Kidney capillary endothelial cell (primary cell): ENCODE measurements at regions not wholly inside any gene's neighbourhood (a gene's known extent, or its start where the extent isn't known, plus 50 kb on each side); places are given as distances from the start of the nearest gene placed in this dataset.

Experiments
- DNase-seq: peaks from one replicate; pipeline ENCODE4 v3.0.0-alpha.2; 2018; ENCODE audit warnings: low spot score

DNA sequence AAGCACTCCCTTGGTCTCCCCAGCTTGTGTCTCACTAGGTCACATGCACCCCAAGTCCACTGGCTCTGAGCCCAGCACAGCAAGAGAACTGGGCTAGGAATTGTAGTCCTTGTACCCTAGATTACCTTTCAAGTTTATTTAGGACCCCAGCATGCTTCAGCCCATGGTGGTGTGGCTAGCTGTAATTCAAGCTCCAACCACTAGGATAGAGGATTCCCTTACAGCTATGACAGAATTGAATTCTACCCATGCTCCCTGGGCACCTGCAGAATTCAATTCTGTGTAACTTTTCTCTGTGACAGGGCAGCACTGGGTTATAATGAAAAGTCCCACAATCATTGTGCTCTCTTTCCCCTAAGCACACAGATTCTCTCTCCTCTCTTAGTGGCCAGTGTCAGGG, 253.8 kb upstream of the DMD start:
- DNase-seq = no peak

DNA sequence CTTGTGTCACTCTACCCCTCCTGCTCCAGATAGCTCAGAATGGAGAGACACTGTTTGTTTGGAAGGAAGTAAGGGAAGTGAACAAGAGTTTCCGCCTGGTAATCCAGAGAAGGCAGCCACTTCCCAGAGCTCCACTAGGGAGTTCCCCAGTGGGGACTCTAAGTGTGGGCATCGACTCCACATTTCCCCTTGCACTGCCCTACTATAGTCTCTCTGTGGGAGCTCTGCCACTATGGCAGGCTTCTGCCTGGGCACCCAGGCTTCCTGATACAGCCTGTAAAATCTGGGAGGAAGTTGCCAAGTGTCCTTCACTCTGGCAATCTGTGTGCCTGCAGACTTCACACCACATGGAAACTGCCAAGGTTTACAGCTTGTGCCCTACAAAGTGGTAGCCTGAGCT, 245.8 kb upstream of the DMD start:
- no peak for DNase-seq

DNA sequence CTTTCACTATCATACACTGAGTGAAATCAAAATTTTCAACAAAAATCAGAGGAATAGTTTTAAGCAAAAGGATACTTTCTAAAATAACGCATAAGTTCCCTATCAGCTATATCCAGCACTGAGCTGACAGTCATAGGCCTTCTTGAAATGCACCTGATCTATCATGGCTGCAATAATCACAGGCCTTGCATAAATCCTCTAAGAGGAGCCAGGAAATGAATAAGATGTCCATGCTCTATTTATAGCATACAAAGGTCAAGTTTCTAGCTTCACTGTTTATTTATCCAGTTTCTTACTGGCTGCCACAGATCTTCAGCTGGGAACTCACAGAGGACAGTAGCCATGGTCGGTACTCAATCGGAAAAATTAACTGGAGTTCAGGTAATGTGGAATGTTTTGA, 235.9 kb upstream of the DMD start:
- no peak for DNase-seq

DNA sequence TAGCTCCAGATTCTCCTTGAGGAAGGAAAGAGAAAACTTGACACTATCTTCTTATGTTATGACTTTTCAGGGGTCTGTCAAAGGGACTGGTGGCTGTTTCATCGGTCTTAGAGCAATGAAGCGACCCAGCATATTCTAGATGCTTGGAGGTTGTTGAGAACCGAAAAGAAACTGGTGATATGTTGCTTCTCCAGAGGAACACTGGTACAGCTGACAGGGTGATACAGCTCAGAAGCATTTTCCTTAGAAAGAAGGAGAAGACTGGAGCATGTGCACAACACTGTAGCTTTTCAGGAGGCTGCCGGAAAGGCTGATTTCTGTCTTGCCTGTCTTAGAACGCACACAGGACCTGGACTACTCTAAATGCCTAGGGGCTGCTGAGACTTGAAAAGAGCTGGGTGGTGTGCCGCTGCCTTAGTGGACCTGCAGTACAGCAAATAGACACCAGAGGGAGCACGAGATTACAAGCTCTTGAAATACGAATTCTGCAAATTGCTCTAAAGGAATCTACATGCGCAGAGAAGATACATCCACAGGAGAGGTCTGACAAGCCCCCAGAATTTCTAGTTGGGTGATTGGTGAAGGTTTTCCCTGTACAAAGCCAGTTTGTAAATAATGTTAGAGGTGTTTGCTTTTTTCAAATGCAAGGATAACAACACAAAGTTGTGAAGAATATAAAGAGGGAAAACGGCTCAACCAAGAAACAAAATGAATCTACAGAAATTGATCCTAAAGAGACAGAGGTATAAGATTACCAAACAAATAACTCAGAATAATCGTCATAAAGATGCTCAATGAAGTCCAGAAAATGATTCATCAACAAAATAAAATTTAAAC, 223.1 kb upstream of the DMD start:
- DNase-seq = peak; percentile 34

GRCh38 chrX:33416273-33416805, 205.0 kb upstream of the DMD start:
- no peak for DNase-seq

GRCh38 chrX:33415459-33415858, 204.1 kb upstream of the DMD start:
- DNase-seq = no peak

GRCh38 chrX:33385546-33385945, 174.2 kb upstream of the DMD start:
- no peak for DNase-seq

GRCh38 chrX:33379839-33380238, 168.5 kb upstream of the DMD start:
- DNase-seq = no peak

DNA sequence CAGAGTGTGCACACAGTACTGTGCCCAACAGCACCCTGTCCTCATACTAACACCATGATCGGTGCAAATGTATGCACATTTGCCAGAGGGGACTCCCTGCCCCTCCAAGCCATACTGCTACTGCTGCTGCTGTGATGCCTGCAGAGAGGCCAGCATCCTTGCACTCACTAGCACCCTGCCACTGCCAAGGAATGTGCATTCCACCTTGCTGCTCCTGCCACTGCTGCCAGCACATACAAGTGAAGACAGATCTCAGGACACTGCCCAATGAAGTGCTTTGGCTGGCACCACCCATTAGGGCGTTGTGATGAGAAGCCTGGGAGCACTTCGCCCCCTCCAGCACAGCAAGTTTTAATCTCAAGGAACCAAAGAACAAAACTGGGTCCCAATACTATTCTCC, 146.3 kb upstream of the DMD start:
- no peak for DNase-seq

DNA sequence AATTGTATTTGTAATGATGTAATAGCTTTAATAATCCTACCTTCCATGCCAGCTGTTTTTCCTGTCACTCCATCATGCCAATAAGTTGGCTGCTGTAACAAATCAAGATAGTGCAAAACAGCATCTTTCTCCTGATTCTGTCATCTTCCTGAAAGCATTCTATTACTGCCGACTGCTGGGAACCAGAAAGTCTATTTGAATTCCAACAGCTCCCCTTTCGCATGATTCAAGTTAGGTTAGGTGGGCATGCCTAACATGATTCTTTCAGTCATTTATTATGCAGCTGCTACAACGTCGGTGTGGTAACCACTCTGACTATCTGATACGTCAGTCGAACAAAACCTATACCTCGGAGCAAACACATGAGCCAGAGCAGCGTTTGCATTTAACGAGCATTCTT, 127.9 kb upstream of the DMD start:
- DNase-seq = no peak

- DNase-seq = no peak
Observed at GRCh38 chrX:33336783-33337182, 125.4 kb upstream of the DMD start.

GRCh38 chrX:33333271-33333670, 121.9 kb upstream of the DMD start:
- DNase-seq = no peak

GRCh38 chrX:33330798-33331197, 119.4 kb upstream of the DMD start:
- no peak for DNase-seq

- DNase-seq = no peak
Observed at GRCh38 chrX:33324099-33324498, 112.8 kb upstream of the DMD start.

- no peak for DNase-seq
Observed at GRCh38 chrX:33307911-33308354, 96.6 kb upstream of the DMD start.

GRCh38 chrX:33298622-33299021, 87.3 kb upstream of the DMD start:
- no peak for DNase-seq

DNA sequence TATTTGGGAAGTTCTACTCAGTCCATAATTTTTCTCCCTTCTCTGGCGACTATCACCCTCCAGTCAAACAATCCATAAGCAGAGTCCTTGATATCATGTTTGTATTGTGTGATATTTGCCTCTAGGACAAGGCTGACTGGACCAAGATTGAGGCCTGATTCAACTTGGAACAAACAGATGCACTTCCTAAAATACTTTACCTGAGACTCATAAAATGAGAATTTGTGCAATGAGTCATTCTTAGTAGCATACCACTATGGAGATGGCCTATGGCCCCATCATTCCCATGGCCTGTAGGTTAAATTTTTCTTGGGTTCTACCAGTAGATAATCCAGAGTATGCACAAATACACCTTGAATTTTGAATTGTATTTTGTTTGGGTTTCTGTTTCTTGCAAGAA, 74.2 kb upstream of the DMD start:
- DNase-seq = no peak

- no peak for DNase-seq
Observed at GRCh38 chrX:33277046-33277445, 65.7 kb upstream of the DMD start.

- DNase-seq = no peak
Observed at GRCh38 chrX:33273535-33273934, 62.2 kb upstream of the DMD start.

DNA sequence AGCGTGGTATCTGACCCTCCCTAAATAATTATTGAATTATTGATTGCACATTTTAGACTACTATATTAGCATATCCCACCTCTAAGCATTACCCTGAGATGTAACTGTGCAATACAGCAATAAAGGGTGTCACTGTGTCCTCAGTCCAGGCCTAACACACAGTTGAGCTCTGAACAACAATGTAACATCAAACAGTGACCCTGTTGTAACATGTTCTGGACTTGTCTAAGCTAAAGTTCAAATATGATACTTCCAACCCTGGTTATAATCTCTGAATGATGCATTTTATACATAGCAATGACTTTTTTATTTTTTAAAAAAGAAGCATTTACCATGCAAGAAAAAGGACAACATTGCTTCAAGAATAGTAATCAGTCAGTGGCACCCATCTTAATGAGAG, 61.6 kb upstream of the DMD start:
- DNase-seq = no peak
